COLO829 (cell line): ENCODE measurements at regions not wholly inside any gene's neighbourhood (a gene's known extent, or its start where the extent isn't known, plus 50 kb on each side); places are given as distances from the start of the nearest gene placed in this dataset.

Experiments
- DNase-seq: peaks from one replicate; pipeline ENCODE4 v3.0.0; 2012; ENCODE audit warnings: low spot score

GRCh38 chr2:177119099-177119498 lies 93.5 kb upstream of the HNRNPA3 start:
- no peak for DNase-seq

- DNase-seq: no peak
These were observed 89.5 kb upstream of the HNRNPA3 start for GRCh38 chr2:177123048-177123447.

GRCh38 chr2:177124371-177124770 lies 88.2 kb upstream of the HNRNPA3 start:
- DNase-seq: no peak

GRCh38 chr2:177127821-177128220 lies 84.8 kb upstream of the HNRNPA3 start:
- DNase-seq: no peak

- no peak for DNase-seq
These were observed 83.0 kb upstream of the HNRNPA3 start for GRCh38 chr2:177129610-177130009.

GRCh38 chr2:177131858-177132257 lies 80.7 kb upstream of the HNRNPA3 start:
- no peak for DNase-seq

- DNase-seq: no peak
These were observed 73.8 kb upstream of the HNRNPA3 start for GRCh38 chr2:177138823-177139222.

GRCh38 chr2:177141866-177142265 lies 70.7 kb upstream of the HNRNPA3 start:
- DNase-seq: no peak

- DNase-seq: peak; percentile 48
These were observed 69.2 kb upstream of the HNRNPA3 start for GRCh38 chr2:177143444-177143843.

- DNase-seq: peak; percentile 71
These were observed 65.4 kb upstream of the HNRNPA3 start for GRCh38 chr2:177147093-177147694.

GRCh38 chr2:177147834-177148445 lies 64.7 kb upstream of the HNRNPA3 start:
- no peak for DNase-seq

GRCh38 chr2:177148477-177149154 lies 64.0 kb upstream of the HNRNPA3 start:
- DNase-seq: peak; percentile 75

GRCh38 chr2:177149155-177149503 lies 63.5 kb upstream of the HNRNPA3 start:
- DNase-seq: no peak

- DNase-seq: no peak
These were observed 58.8 kb upstream of the HNRNPA3 start for GRCh38 chr2:177153805-177154204.

GRCh38 chr2:177154809-177155208 lies 57.8 kb upstream of the HNRNPA3 start:
- DNase-seq: no peak

- DNase-seq: no peak
These were observed 57.0 kb upstream of the HNRNPA3 start for GRCh38 chr2:177155631-177156030.

GRCh38 chr2:177161741-177162460 lies 50.7 kb upstream of the HNRNPA3 start:
- DNase-seq: no peak
